Esophagus muscularis mucosa (tissue), 4 donors: ENCODE measurements at regions not wholly inside any gene's neighbourhood (a gene's known extent, or its start where the extent isn't known, plus 50 kb on each side); places are given as distances from the start of the nearest gene placed in this dataset.

Experiments used
- EP300 ChIP-seq: sonication (generic); formaldehyde crosslinking; IDR thresholded peaks from one replicate; pipeline ENCODE4 v1.6.1; 2017; ENCODE audit warnings: antibody characterized with exemption
- POLR2A ChIP-seq: fragments of 450-650 bp; IDR thresholded peaks from one replicate; pipeline ENCODE4 v1.6.1; 2017; ENCODE audit warnings: antibody characterized with exemption, moderate library complexity, mild to moderate bottlenecking, low read depth
- POLR2AphosphoS5 ChIP-seq, 2 donors: sonication (generic); formaldehyde crosslinking; IDR thresholded peaks; one replicate each; pipeline ENCODE4 v1.6.1; 2017; ENCODE audit warnings: antibody characterized with exemption in 2 of 2
- TF ChIP-seq, protein P1 (sequence below), 3 experiments: fragments of 200-600 bp in 2 of 3; fragments of 450-650 bp in 1 of 3; sonication (generic) in 2 of 3; IDR thresholded peaks; one replicate each; pipeline ENCODE4 v1.5.1; 2017 to 2019; ENCODE audit warnings: antibody characterized with exemption in 3 of 3, mild to moderate bottlenecking in 2 of 3, moderate library complexity in 1 of 3

DNA sequence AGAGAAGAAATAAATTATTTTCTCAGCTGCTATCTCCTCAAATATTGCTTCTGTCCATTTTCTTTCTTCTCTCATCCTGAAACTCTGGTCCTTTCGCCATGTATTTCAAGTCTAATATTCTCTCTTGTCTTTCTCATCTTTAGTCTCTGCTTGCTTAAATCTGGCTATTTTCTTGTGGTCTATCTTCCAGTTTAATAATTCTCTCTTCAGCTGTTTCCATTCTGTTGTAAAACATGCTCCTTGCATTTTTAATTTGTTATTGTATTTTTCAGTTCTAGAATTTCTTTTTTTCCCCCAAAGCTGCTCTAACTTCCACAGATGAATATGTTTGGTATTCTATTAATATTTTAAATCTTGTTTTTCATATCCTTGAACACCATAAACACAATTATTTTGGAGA is 70.1 kb upstream of the TMPRSS2 start:
- TF ChIP-seq, protein P1, sequence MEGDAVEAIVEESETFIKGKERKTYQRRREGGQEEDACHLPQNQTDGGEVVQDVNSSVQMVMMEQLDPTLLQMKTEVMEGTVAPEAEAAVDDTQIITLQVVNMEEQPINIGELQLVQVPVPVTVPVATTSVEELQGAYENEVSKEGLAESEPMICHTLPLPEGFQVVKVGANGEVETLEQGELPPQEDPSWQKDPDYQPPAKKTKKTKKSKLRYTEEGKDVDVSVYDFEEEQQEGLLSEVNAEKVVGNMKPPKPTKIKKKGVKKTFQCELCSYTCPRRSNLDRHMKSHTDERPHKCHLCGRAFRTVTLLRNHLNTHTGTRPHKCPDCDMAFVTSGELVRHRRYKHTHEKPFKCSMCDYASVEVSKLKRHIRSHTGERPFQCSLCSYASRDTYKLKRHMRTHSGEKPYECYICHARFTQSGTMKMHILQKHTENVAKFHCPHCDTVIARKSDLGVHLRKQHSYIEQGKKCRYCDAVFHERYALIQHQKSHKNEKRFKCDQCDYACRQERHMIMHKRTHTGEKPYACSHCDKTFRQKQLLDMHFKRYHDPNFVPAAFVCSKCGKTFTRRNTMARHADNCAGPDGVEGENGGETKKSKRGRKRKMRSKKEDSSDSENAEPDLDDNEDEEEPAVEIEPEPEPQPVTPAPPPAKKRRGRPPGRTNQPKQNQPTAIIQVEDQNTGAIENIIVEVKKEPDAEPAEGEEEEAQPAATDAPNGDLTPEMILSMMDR (IDR thresholded peaks at IDR 0.05), result no peak
- TF ChIP-seq POLR2AphosphoS5 (IDR thresholded peaks at IDR 0.05) (no peak), EP300 (no peak), POLR2A (no peak)
